GM12878 (cell line): ENCODE measurements at regions not wholly inside any gene's neighbourhood (a gene's known extent, or its start where the extent isn't known, plus 50 kb on each side); places are given as distances from the start of the nearest gene placed in this dataset.

Experiments
- ATAC-seq: fragments of 200-7000 bp; cut with Tn5 transposase; 3 replicates; pipeline ENCODE4 v1.9.1; 2020; ENCODE audit warnings: mild to moderate bottlenecking, moderate library complexity
- BruUV-seq: library from RNA; stranded (reverse); fragments of 400-500 nt; replicated peaks from 2 replicates; lab custom pipeline; 2021; lab: Mats Ljungman, UMichigan
- CTCF ChIA-PET: fragments of 300-600 bp; sonication (Branson Sonifier 250); formaldehyde crosslinking; extraction: SDS; loops from one replicate; lab custom pipeline; 2021; ENCODE audit warnings: inconsistent platforms; lab: Yijun Ruan, JAX
- POLR2A ChIA-PET: fragments of 350-600 bp; formaldehyde crosslinking; extraction: SDS; loops from one replicate; lab custom pipeline; 2021; ENCODE audit warnings: inconsistent platforms; lab: Charles Lee
- RAD21 ChIA-PET: fragments of 300-600 bp; sonication (Branson Sonifier 250); formaldehyde crosslinking; loops from one replicate; lab custom pipeline; 2023; ENCODE audit warnings: antibody characterized with exemption; ENCODE audit not compliant: unreplicated experiment; lab: Charles Lee
- SMC1A ChIA-PET: fragments of 300-600 bp; sonication (Branson Sonifier 250); formaldehyde crosslinking; loops from one replicate; lab custom pipeline; 2023; ENCODE audit not compliant: unreplicated experiment, uncharacterized antibody; lab: Charles Lee
- DNase-seq: peaks from one replicate; pipeline ENCODE4 v3.0.0-alpha.2; 2011; ENCODE audit warnings: low read depth, low spot score
- FAIRE-seq: peaks from 3 replicates; lab custom pipeline; 2011; peaks lifted over from hg19 to GRCh38; lab: Jason Lieb, UNC
- H2AFZ ChIP-seq: 2 replicates; pipeline ENCODE4 v1.6.0; 2011; ENCODE audit warnings: low read depth, low read length, control low read depth; ENCODE audit not compliant: control insufficient read depth
- H3K27ac ChIP-seq: 2 replicates; pipeline ENCODE4 v1.5.1; 2011; ENCODE audit warnings: control low read depth; ENCODE audit not compliant: control insufficient read depth, insufficient read depth
- H3K27me3 ChIP-seq, 2 experiments: replicated peaks in 1 of 2; 2 replicates each; pipeline versions ENCODE4 v1.6.0 to v1.6.1; 2011; ENCODE audit warnings: low read length in 1 of 2; ENCODE audit not compliant: control insufficient read depth in 2 of 2, insufficient read depth in 2 of 2
- H3K36me3 ChIP-seq, 2 experiments: 2 replicates each; pipeline ENCODE4 v1.5.1; 2011; ENCODE audit warnings: low read length in 1 of 2; ENCODE audit not compliant: control insufficient read depth in 2 of 2, insufficient read depth in 2 of 2
- H3K4me1 ChIP-seq: 2 replicates; pipeline ENCODE4 v1.6.1; 2011; ENCODE audit warnings: mild to moderate bottlenecking, low read length, moderate library complexity, mixed read lengths; ENCODE audit not compliant: control insufficient read depth, insufficient read depth
- H3K4me2 ChIP-seq: 2 replicates; pipeline ENCODE4 v1.6.0; 2011; ENCODE audit warnings: control low read depth; ENCODE audit not compliant: control insufficient read depth, insufficient read depth
- H3K4me3 ChIP-seq: fragments of 200-600 bp; sonication (generic); 2 replicates; pipeline ENCODE4 v1.5.1; 2016
- H3K79me2 ChIP-seq: 2 replicates; pipeline ENCODE4 v1.6.0; 2011; ENCODE audit warnings: low read length; ENCODE audit not compliant: control insufficient read depth, insufficient read depth
- H3K9ac ChIP-seq: 2 replicates; pipeline ENCODE4 v1.8.0; 2011; ENCODE audit warnings: low read length, control low read depth, mixed read lengths; ENCODE audit not compliant: control insufficient read depth, insufficient read depth
- H3K9me3 ChIP-seq: replicated peaks from 3 replicates; pipeline ENCODE4 v1.5.1; 2011; ENCODE audit warnings: mild to moderate bottlenecking, low read length; ENCODE audit not compliant: control insufficient read depth, insufficient read depth
- H4K20me1 ChIP-seq: 2 replicates; pipeline ENCODE4 v1.6.0; 2011; ENCODE audit not compliant: control insufficient read depth, insufficient read depth
- BHLHE40 ChIP-seq, 2 experiments: fragments of 450-650 bp in 1 of 2; IDR thresholded peaks; 2 replicates each; pipeline ENCODE4 v1.6.1; 2011 to 2017; ENCODE audit warnings: low read depth in 2 of 2, borderline replicate concordance in 1 of 2, improper control_type of control experiment in 1 of 2, low read length in 1 of 2, mild to moderate bottlenecking in 1 of 2
- CTCF ChIP-seq, 3 experiments: IDR thresholded peaks in 2 of 3; conservative IDR thresholded peaks in 1 of 3; 2 replicates each; pipeline ENCODE4 v1.5.1; 2011; ENCODE audit warnings: low read depth in 3 of 3, low read length in 3 of 3, mild to moderate bottlenecking in 3 of 3, control low read depth in 2 of 3, moderate library complexity in 2 of 3, inconsistent platforms in 1 of 3, mixed read lengths in 1 of 3; ENCODE audit not compliant: control insufficient read depth in 2 of 3, insufficient read depth in 1 of 3; ENCODE audit errors: extremely low read depth in 1 of 3
- NBN ChIP-seq: fragments of 450-650 bp; IDR thresholded peaks from 2 replicates; pipeline ENCODE4 v1.6.1; 2016
- POLR2A ChIP-seq: IDR thresholded peaks from 2 replicates; pipeline ENCODE4 v1.6.1; 2011; ENCODE audit warnings: low read depth, mild to moderate bottlenecking, low read length
- WGBS: methylation state at CpG from one replicate; pipeline ENCODE4 v1.1.6; 2016; ENCODE audit warnings: low lambda C conversion rate; ENCODE audit not compliant: insufficient replicate concordance, insufficient coverage; ENCODE audit errors: missing lambda C conversion rate; 5-methylcytosine and 5-hydroxymethylcytosine counted together
- in situ Hi-C: fragments of 300-500 bp; cut with MboI; formaldehyde crosslinking; loops from 9 replicates; pipeline ENCODE4 v1.14.3; 2018; ENCODE audit warnings: mixed read lengths
- intact Hi-C: fragments of 100-400 bp; cut with micrococcal nuclease; formaldehyde crosslinking; loops from one replicate; pipeline ENCODE4 v1.14.2; 2022; ENCODE audit not compliant: unreplicated experiment
- TF ChIP-seq, protein P1 (sequence below): fragments of 450-650 bp; IDR thresholded peaks from 2 replicates; pipeline ENCODE4 v1.6.1; 2016; ENCODE audit warnings: mild to moderate bottlenecking

DNA sequence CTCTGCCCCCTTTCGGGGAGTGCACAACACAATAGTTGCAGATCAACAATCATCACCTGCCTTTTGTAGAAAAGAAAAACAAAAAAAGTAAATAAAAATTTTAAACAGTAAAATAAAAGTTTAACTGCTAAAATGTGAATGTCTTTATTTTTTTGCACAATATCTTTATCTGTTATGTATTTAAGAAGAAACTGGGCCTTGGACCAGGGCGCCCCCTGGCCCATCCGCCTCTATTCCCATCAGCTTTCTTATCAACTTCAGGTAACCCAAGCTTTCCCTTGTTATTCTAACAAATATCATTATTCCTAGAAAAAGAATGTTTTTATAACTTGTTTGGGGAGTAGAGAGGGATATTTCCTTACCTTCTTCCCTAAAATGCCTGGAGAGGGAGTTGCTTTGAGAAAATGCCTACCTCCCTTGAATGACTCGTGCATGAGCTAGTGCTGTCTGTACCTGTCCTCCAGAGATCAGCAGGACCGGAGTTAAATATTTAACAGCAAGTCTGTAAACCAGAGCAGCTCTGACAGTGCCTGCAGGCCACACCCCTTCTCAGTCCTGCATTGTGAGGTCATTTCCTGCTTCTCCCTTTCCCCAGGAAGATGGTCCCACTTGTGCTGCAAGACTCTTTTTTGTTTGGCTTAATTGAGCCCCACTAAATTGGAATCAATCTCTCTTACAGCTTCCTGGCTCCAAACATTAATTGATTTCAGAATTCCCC lies 192.8 kb upstream of the RGS6 start:
- Histone ChIP-seq H3K4me3 (no peak overlapping the region), H3K9ac (no peak overlapping the region), H4K20me1 (no peaks in the 10 kb centered on the region), H3K4me2 (no peak overlapping the region), H3K36me3 (peaks cover 22 to 35% of the 10 kb centered on the region in 2 experiments), H3K27me3 (no peaks in the 10 kb centered on the region), H3K79me2 (no peaks in the 10 kb centered on the region), H3K27ac (no peak overlapping the region), H3K4me1 (no peaks in the 10 kb centered on the region), H2AFZ (no peak overlapping the region), H3K9me3 (no peaks in the 10 kb centered on the region)
- POLR2A ChIA-PET, result interaction anchor here (0.6 kb wide), 1 partner anchor 255 kb away, joined by 5 read pairs; no protein-coding TSS in a partner anchor
- intact Hi-C loops, result no loop called here
- 98% methylated on average over 5 of the region's 5 CpGs for WGBS
- RAD21 ChIA-PET, result interaction anchor here (0.9 to 1.7 kb wide), 7 partner anchors 13 to 597 kb away, joined by 3 to 8 read pairs (median 5); no protein-coding TSS in a partner anchor
- ATAC-seq (peak; percentile 39; the same call in 1 of the 3 replicates), DNase-seq (no peak), FAIRE-seq (no peak)
- BruUV-seq, result no TSS peak
- TF ChIP-seq NBN (no peak), CTCF (IDR thresholded peaks at IDR 0.05 in 2 of 3, conservative IDR thresholded peaks at IDR 0.05 in 1 of 3; ENCODE audit: control insufficient read depth in 2 of 3, extremely low read depth in 1 of 3, insufficient read depth in 1 of 3, low read depth in 3 of 3, low read length in 3 of 3) (peak in 1 of 3 experiments; percentile 11; a peak in 1 of 6 replicates), POLR2A (no peak), BHLHE40 (IDR thresholded peaks at IDR 0.05; ENCODE audit: borderline replicate concordance in 1 of 2, low read depth in 2 of 2, low read length in 1 of 2) (no peak)
- TF ChIP-seq, protein P1, sequence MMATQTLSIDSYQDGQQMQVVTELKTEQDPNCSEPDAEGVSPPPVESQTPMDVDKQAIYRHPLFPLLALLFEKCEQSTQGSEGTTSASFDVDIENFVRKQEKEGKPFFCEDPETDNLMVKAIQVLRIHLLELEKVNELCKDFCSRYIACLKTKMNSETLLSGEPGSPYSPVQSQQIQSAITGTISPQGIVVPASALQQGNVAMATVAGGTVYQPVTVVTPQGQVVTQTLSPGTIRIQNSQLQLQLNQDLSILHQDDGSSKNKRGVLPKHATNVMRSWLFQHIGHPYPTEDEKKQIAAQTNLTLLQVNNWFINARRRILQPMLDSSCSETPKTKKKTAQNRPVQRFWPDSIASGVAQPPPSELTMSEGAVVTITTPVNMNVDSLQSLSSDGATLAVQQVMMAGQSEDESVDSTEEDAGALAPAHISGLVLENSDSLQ, result no peak
- in situ Hi-C loops, result no loop called here
- CTCF ChIA-PET, result interaction anchor here (0.9 to 2.9 kb wide), 9 partner anchors 13 to 635 kb away, joined by 3 to 11 read pairs (median 4); no protein-coding TSS in a partner anchor
- SMC1A ChIA-PET, result interaction anchor here (0.7 to 4.4 kb wide), 9 partner anchors 117 to 651 kb away, joined by 3 to 15 read pairs (median 4); no protein-coding TSS in a partner anchor
